Omental fat pad (tissue), 3 donors: ENCODE measurements at regions not wholly inside any gene's neighbourhood (a gene's known extent, or its start where the extent isn't known, plus 50 kb on each side); places are given as distances from the start of the nearest gene placed in this dataset.

Experiments
- ATAC-seq: fragments of 150-250 bp; one replicate; pipeline ENCODE4 v1.9.1; 2016; ENCODE audit warnings: mild to moderate bottlenecking, moderate library complexity; ENCODE audit not compliant: low FRiP score
- DNase-seq: peaks from one replicate; pipeline ENCODE4 v3.0.0-alpha.2; 2019; ENCODE audit warnings: low spot score
- CTCF ChIP-seq, 3 donors: fragments of 450-650 bp; IDR thresholded peaks; one replicate each; pipeline ENCODE4 v1.5.1; 2016 to 2017; ENCODE audit warnings: antibody characterized with exemption in 3 of 3, mild to moderate bottlenecking in 3 of 3, moderate library complexity in 2 of 3

- DNase-seq (no peak), ATAC-seq (no peak)
- no peak for TF ChIP-seq CTCF (IDR thresholded peaks at IDR 0.05)
Observed at GRCh38 chr5:106822851-106823250, 847.9 kb downstream of the EFNA5 start.

- no peak for ATAC-seq
- no peak for TF ChIP-seq CTCF (IDR thresholded peaks at IDR 0.05)
- no peak for DNase-seq
Observed at GRCh38 chr5:106818552-106818951, 852.2 kb downstream of the EFNA5 start.

- no peak for TF ChIP-seq CTCF (IDR thresholded peaks at IDR 0.05)
- no peak for DNase-seq
- ATAC-seq = no peak
Observed at GRCh38 chr5:106814961-106815360, 855.8 kb downstream of the EFNA5 start.

GRCh38 chr5:106801554-106801953 is 869.2 kb downstream of the EFNA5 start:
- no peak for ATAC-seq
- TF ChIP-seq CTCF (IDR thresholded peaks at IDR 0.05) = no peak
- no peak for DNase-seq

GRCh38 chr5:106797996-106798395 is 872.7 kb downstream of the EFNA5 start:
- DNase-seq = no peak
- no peak for TF ChIP-seq CTCF (IDR thresholded peaks at IDR 0.05)
- no peak for ATAC-seq

- DNase-seq (no peak), ATAC-seq (no peak)
- TF ChIP-seq CTCF (IDR thresholded peaks at IDR 0.05) = no peak
Observed at GRCh38 chr5:106796081-106796480, 874.7 kb downstream of the EFNA5 start.

GRCh38 chr5:106784846-106785245 is 885.9 kb downstream of the EFNA5 start:
- no peak for DNase-seq
- no peak for TF ChIP-seq CTCF (IDR thresholded peaks at IDR 0.05)
- ATAC-seq = no peak
